MG63 (cell line): ENCODE measurements at regions not wholly inside any gene's neighbourhood (a gene's known extent, or its start where the extent isn't known, plus 50 kb on each side); places are given as distances from the start of the nearest gene placed in this dataset.
A peak's percentile ranks its signal among the peaks of the same experiment; 100 is the strongest.
"Not testable (repeated sequence)": the region's sequence is repeated elsewhere in the genome, so short reads cannot be mapped to it uniquely, and the experiment has no call there.

Experiments
- DNase-seq: peaks from one replicate; pipeline ENCODE4 v3.0.0-alpha.2; 2020
- H3K27me3 ChIP-seq: fragments of 250-450 bp; sonication (Bioruptor Pico); 2 replicates; pipeline ENCODE4 v1.5.1; 2020; ENCODE audit warnings: mild to moderate bottlenecking, moderate library complexity
- H3K36me3 ChIP-seq: fragments of 250-450 bp; sonication (Bioruptor Pico); 2 replicates; pipeline ENCODE4 v1.5.1; 2020; ENCODE audit warnings: mild to moderate bottlenecking, moderate library complexity
- H3K4me3 ChIP-seq: fragments of 250-450 bp; sonication (Bioruptor Pico); 2 replicates; pipeline ENCODE4 v1.5.1; 2020; ENCODE audit warnings: mild to moderate bottlenecking, moderate library complexity
- H3K9me3 ChIP-seq: fragments of 250-450 bp; sonication (Bioruptor Pico); 2 replicates; pipeline ENCODE4 v1.5.1; 2020; ENCODE audit warnings: mild to moderate bottlenecking, moderate library complexity

DNA sequence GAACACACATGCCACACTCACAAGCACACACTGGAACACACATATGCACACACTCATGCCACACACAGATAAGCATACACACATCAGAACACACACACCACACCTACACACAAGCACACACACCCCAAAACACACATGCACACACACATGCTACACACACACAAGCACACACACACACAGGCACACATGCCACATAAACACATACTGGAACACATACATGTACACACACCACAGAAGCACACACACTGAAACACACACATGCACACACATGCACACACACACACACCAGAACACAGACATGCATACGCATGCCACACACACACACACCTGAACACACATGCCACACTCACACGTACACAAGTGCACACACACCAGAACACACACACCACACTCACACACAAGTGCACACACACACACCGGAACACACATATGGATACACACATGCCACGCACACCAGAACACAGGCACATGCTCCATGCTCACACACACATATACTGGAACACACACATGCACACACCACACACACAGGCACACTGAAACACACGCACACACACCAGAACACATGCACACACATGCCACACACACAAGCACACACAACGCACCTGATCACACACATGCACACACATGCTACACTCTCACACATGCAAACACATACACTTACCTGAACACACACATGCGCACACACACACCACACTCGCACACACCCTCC lies 78.0 kb upstream of the IRX4 start:
- no peaks in the 10 kb centered on the region for H3K27me3 ChIP-seq
- no peak for DNase-seq
- peaks cover 4% of the 10 kb centered on the region for H3K36me3 ChIP-seq
- no peak overlapping the region for H3K4me3 ChIP-seq
- no peaks in the 10 kb centered on the region for H3K9me3 ChIP-seq

GRCh38 chr5:1959725-1960581 lies 77.2 kb upstream of the IRX4 start:
- H3K9me3 ChIP-seq, result no peaks in the 10 kb centered on the region
- H3K4me3 ChIP-seq, result no peak overlapping the region
- H3K27me3 ChIP-seq, result no peaks in the 10 kb centered on the region
- H3K36me3 ChIP-seq, result peaks cover 4% of the 10 kb centered on the region
- DNase-seq, result no peak

DNA sequence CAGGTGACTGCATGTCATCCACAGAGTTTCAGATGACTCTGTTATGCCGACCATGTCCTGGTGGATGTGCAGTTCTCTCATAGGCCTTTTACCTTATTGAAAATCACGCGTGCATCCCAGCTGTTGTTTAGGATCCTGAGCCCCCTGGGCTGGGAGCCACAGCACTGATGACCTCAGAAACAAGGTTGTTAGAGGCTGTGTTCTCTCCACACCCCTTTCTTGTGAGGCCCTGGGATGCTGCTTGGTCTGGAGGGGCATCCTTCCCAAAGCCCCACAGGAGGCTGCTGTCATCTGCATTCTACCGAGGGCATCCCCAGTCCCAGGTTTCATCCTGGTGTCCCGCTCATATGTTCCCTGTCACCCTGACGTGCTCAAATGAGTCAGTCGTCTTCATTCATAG lies 76.5 kb upstream of the IRX4 start:
- DNase-seq, result no peak
- H3K36me3 ChIP-seq, result peaks cover 4% of the 10 kb centered on the region
- no peaks in the 10 kb centered on the region for H3K9me3 ChIP-seq
- H3K4me3 ChIP-seq, result no peak overlapping the region
- H3K27me3 ChIP-seq, result no peaks in the 10 kb centered on the region

DNA sequence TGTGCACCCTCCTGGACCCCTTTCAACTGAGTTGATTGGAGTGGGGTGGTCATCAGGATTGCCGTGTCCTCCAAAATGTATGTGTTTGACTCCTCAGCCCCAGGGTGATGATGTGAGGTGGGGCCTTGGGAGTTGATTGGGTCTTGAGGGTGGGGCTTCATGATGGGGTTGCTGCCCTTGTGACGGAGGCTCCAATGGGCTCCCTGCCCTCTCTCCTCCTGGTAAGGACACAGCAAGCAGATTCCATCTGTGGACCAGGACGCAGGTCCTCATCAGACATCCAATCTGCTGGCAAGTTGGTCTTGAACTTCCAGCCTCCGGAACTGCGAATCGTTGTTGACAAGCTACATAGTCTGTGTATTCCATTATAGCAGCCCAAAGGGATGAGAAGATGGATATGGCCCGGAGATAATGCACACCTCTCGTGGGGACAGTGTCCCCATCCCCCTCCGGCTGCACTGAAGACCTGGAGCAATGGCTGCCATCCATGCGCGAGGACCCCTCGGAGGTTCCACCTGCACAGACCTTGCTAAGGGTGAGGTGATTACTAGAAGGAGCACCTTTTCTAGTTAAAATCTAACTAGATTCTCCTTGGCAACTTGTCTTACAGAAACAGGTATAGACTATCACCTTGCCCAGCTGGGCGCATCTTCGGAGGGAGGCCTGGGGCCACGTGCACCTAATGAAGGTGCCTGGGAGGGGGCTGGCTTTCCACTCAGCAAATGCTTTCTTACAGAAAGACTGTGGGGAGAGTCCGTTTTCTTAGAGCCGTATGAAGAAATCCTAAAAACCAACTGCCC lies 75.7 kb upstream of the IRX4 start:
- Histone ChIP-seq H3K4me3 (no peak overlapping the region), H3K36me3 (peaks cover 4% of the 10 kb centered on the region), H3K27me3 (no peaks in the 10 kb centered on the region), H3K9me3 (no peaks in the 10 kb centered on the region)
- no peak for DNase-seq

- H3K27me3 ChIP-seq, result no peaks in the 10 kb centered on the region
- no peak overlapping the region for H3K4me3 ChIP-seq
- no peaks in the 10 kb centered on the region for H3K9me3 ChIP-seq
- no peak for DNase-seq
- no peaks in the 10 kb centered on the region for H3K36me3 ChIP-seq
Measured at GRCh38 chr5:1955586-1955985, 72.9 kb upstream of the IRX4 start.

DNA sequence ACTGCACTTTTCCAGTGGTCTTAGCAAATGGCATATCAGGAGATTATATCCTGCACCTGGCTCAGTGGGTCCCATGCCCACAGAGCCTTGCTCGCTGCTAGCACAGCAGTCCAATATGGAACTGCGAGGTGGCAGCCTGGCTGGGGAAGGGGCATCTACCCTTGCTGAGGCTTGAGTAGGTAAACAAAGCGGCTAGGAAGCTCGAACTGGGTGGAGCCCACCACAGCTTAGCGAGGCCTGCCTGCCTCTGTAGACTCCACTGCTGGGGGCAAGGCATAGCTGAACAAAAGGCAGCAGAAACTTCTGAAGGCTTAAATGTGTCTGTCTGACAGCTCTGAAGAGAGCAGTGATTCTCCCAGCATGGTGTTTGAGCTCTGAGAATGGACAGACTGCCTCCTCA lies 71.0 kb upstream of the IRX4 start:
- DNase-seq, H3K27me3 ChIP-seq, H3K9me3 ChIP-seq, H3K4me3 ChIP-seq, H3K36me3 ChIP-seq: not testable (repeated sequence)

GRCh38 chr5:1952444-1953099 lies 69.8 kb upstream of the IRX4 start:
- Histone ChIP-seq H3K4me3 (no peak overlapping the region), H3K36me3 (no peaks in the 10 kb centered on the region; the same call in 1 of the 2 replicates), H3K27me3 (no peaks in the 10 kb centered on the region), H3K9me3 (no peaks in the 10 kb centered on the region)
- DNase-seq, result no peak

GRCh38 chr5:1952021-1952420 lies 69.3 kb upstream of the IRX4 start:
- Histone ChIP-seq H3K4me3 (no peak overlapping the region), H3K36me3 (no peaks in the 10 kb centered on the region; the same call in 1 of the 2 replicates), H3K27me3 (no peaks in the 10 kb centered on the region), H3K9me3 (no peaks in the 10 kb centered on the region)
- no peak for DNase-seq

DNA sequence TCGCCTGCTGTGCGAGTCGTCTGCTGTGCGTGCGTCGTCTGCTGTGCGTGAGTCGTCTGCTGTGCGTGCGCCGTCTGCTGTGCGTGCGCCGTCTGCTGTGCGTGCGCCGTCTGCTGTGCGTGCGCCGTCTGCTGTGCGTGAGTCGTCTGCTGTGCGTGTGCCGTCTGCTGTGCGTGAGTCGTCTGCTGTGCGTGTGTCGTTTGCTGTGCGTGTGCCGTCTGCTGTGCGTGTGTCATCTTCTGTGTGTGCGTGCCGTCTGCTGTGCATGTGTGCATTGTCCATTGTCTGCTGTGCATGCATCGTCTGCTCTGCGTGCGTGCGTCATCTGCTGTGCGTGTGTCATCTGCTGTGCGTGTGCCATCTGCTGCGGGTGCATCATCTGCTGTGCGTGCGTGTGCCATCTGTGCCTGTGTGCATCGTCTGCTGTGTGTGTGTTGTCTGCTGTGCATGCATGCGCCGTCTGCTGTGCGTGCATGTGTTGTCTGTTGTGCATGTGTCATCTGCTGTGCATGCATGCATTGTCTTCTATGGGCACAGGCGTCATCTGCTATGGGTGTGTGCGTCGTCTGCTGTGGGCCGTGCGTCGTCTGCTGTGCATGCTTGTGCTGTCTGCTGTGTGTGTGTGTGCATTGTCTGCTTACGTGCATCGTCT lies 68.6 kb upstream of the IRX4 start:
- Histone ChIP-seq H3K9me3 (no peaks in the 10 kb centered on the region), H3K36me3 (no peaks in the 10 kb centered on the region; the same call in 1 of the 2 replicates), H3K27me3 (no peaks in the 10 kb centered on the region), H3K4me3 (no peak overlapping the region)
- DNase-seq, result no peak

DNA sequence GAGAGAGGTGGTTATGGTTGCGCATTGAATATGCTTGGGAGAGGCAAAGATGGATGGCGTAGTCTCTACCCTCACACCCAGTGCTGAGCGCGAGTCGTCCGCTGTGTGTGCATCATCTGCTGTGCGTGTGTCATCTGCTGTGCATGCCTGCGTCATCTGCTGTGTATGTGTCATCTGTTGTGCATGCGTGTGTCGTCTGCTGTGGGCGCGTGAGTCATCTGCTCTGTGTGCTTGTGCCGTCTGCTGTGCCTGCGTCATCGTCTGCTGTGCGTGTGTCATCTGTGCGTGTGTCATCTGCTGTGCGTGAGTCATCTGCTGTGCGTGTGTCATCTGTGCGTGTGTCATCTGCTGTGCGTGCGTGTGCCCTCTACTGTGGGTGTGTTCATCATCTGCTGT lies 68.0 kb upstream of the IRX4 start:
- no peaks in the 10 kb centered on the region; the same call in 1 of the 2 replicates for H3K36me3 ChIP-seq
- H3K4me3 ChIP-seq, result no peak overlapping the region
- no peaks in the 10 kb centered on the region for H3K9me3 ChIP-seq
- peak; percentile 86 for DNase-seq
- no peaks in the 10 kb centered on the region for H3K27me3 ChIP-seq

DNA sequence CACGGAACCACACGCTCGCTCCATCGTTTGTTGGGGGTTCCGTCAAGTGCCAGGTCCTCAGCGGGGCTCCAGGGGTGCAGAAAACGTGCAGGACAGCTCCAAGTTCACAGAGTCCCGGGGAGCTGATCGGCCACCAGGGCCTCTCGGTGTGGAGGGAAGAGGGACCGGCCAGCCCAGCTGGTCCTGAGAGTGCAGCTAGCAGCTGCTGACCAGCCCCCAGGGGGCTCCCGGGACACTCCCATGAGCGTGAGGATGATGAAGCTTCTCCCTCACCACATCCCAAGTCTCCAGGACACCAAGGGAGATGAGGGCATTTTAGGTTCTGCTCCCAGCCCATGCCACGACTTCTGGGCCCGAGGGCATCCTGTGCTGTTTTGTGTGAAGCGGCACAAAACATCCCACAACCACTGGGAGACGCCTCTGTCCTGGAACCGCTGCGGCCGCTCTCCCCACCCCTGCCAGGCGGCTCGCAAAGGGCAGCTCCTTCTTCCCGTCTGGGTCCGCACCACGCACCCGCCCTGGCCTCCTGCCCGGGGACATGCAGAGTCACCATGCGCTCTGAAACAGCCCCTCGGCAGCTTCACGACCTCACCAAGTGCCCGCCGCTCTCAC lies 67.5 kb upstream of the IRX4 start:
- no peak for DNase-seq

DNA sequence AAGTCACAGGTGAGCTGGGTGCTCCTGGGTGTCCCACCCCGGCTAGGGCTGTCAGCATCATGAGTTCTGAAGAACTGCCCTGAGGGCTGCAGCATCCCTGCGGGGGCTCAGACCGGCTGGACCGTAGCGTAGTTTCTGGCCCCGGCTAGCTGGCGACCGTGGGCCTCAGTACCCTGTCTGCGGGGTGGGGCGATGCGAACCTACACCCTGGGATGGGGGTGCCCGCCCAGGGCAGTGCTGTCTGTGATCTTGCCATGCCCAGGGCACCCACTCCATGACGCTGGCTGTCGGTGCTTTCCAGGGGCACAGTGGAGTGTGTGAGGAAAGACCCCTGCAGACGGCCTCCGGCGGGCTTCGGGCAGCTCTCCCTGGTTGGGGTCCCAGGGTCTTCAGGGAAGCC lies 66.5 kb upstream of the IRX4 start:
- Histone ChIP-seq H3K4me3 (no peak overlapping the region), H3K36me3 (no peaks in the 10 kb centered on the region; the same call in 1 of the 2 replicates), H3K9me3 (no peaks in the 10 kb centered on the region), H3K27me3 (no peaks in the 10 kb centered on the region)
- no peak for DNase-seq

More for the DNA sequence above, 67.5 kb upstream of the IRX4 start:
- Histone ChIP-seq H3K36me3 (no peaks in the 10 kb centered on the region; the same call in 1 of the 2 replicates), H3K27me3 (no peaks in the 10 kb centered on the region), H3K4me3 (no peak overlapping the region), H3K9me3 (no peaks in the 10 kb centered on the region)

- H3K36me3 ChIP-seq, result no peaks in the 10 kb centered on the region; the same call in 1 of the 2 replicates
- H3K9me3 ChIP-seq, result no peaks in the 10 kb centered on the region
- no peak for DNase-seq
- no peak overlapping the region for H3K4me3 ChIP-seq
- no peaks in the 10 kb centered on the region for H3K27me3 ChIP-seq
Measured at GRCh38 chr5:1948663-1949191, 66.0 kb upstream of the IRX4 start.

- Histone ChIP-seq H3K4me3 (no peak overlapping the region), H3K27me3 (no peaks in the 10 kb centered on the region), H3K36me3 (no peaks in the 10 kb centered on the region; the same call in 1 of the 2 replicates), H3K9me3 (no peaks in the 10 kb centered on the region)
- DNase-seq, result no peak
Measured at GRCh38 chr5:1948111-1948510, 65.4 kb upstream of the IRX4 start.

- H3K27me3 ChIP-seq, result no peaks in the 10 kb centered on the region
- H3K36me3 ChIP-seq, result no peaks in the 10 kb centered on the region; the same call in 1 of the 2 replicates
- no peak overlapping the region for H3K4me3 ChIP-seq
- no peak for DNase-seq
- H3K9me3 ChIP-seq, result no peaks in the 10 kb centered on the region
Measured at GRCh38 chr5:1946776-1947175, 64.1 kb upstream of the IRX4 start.
